ENCODE measurements at regions not wholly inside any gene's neighbourhood (a gene's known extent, or its start where the extent isn't known, plus 50 kb on each side); places are given as distances from the start of the nearest gene placed in this dataset.

- no peaks in the 10 kb centered on the region for H3K27me3 Mint-ChIP-seq (ENCODE audit: insufficient read depth)
- H3K36me3 Mint-ChIP-seq (ENCODE audit: low read depth) = no peaks in the 10 kb centered on the region
Measured at GRCh38 chr13:62296812-62297211, 881.2 kb upstream of the PCDH20 start.

GRCh38 chr13:62294244-62294643 is 878.6 kb upstream of the PCDH20 start:
- TF ChIP-seq CTCF (IDR thresholded peaks at IDR 0.05) = no peak
- Mint-ChIP-seq H3K27me3 (ENCODE audit: insufficient read depth) (no peaks in the 10 kb centered on the region), H3K4me1 (ENCODE audit: low read depth) (no peaks in the 10 kb centered on the region), H3K27ac (no peak overlapping the region), H3K9me3 (peaks cover 11% of the 10 kb centered on the region), H3K4me3 (no peak overlapping the region), H3K36me3 (ENCODE audit: low read depth) (no peaks in the 10 kb centered on the region)
- DNase-seq = no peak

More at GRCh38 chr13:62296812-62297211, 881.2 kb upstream of the PCDH20 start:
- no peak for DNase-seq
- H3K4me1 Mint-ChIP-seq (ENCODE audit: low read depth) = no peaks in the 10 kb centered on the region
- peaks cover 11% of the 10 kb centered on the region for H3K9me3 Mint-ChIP-seq
- no peak for TF ChIP-seq CTCF (IDR thresholded peaks at IDR 0.05)
- H3K4me3 Mint-ChIP-seq = no peak overlapping the region
- H3K27ac Mint-ChIP-seq = no peak overlapping the region

GRCh38 chr13:62292714-62293480 is 877.2 kb upstream of the PCDH20 start:
- Mint-ChIP-seq H3K9me3 (peaks cover 13% of the 10 kb centered on the region), H3K27ac (no peak overlapping the region), H3K27me3 (ENCODE audit: insufficient read depth) (peaks cover under 1% of the 10 kb centered on the region; the same call in 1 of the 2 replicates), H3K36me3 (ENCODE audit: low read depth) (no peaks in the 10 kb centered on the region), H3K4me1 (ENCODE audit: low read depth) (no peaks in the 10 kb centered on the region), H3K4me3 (no peak overlapping the region)
- TF ChIP-seq CTCF (IDR thresholded peaks at IDR 0.05) = no peak
- no peak for DNase-seq

- Mint-ChIP-seq H3K4me3 (no peak overlapping the region), H3K36me3 (ENCODE audit: low read depth) (no peaks in the 10 kb centered on the region), H3K27me3 (ENCODE audit: insufficient read depth) (peaks cover 1% of the 10 kb centered on the region; the same call in 1 of the 2 replicates), H3K4me1 (ENCODE audit: low read depth) (no peaks in the 10 kb centered on the region), H3K27ac (no peak overlapping the region), H3K9me3 (peaks cover 16% of the 10 kb centered on the region)
- DNase-seq = no peak
- TF ChIP-seq CTCF (IDR thresholded peaks at IDR 0.05) = no peak
Measured at GRCh38 chr13:62290542-62290941, 874.9 kb upstream of the PCDH20 start.

GRCh38 chr13:62287764-62288163 is 872.1 kb upstream of the PCDH20 start:
- no peaks in the 10 kb centered on the region for H3K4me1 Mint-ChIP-seq (ENCODE audit: low read depth)
- H3K27ac Mint-ChIP-seq = no peak overlapping the region
- peaks cover 1% of the 10 kb centered on the region; the same call in 1 of the 2 replicates for H3K27me3 Mint-ChIP-seq (ENCODE audit: insufficient read depth)
- H3K9me3 Mint-ChIP-seq = peaks cover 18% of the 10 kb centered on the region
- H3K36me3 Mint-ChIP-seq (ENCODE audit: low read depth) = no peaks in the 10 kb centered on the region
- DNase-seq = no peak
- no peak overlapping the region for H3K4me3 Mint-ChIP-seq
- no peak for TF ChIP-seq CTCF (IDR thresholded peaks at IDR 0.05)
